ENCODE measurements at regions not wholly inside any gene's neighbourhood (a gene's known extent, or its start where the extent isn't known, plus 50 kb on each side); places are given as distances from the start of the nearest gene placed in this dataset.

DNA sequence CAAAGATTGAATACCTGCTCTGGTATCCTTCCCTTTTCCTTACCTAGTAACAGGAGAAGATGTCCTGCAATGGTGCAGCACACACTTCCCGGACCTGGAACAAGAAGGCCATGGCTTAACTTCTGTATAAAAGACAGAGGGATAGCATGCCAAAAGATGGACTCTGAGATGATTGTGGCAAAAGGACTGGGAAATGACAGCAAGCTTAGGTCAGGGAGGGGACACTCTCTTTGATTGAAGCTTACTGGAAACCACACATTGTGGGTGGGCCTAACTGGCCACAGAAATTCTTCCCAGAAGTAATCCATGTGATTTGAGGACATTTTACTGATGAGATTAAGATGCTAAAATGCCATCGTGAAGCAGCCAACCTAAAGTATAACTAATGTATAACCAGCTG, 71.0 kb upstream of the OTUD4 start:
- in situ Hi-C loops (cut with MboI; ENCODE audit: low sequenced_read_pairs in 4 of 4): no loop called here
- TF ChIP-seq, protein P1, sequence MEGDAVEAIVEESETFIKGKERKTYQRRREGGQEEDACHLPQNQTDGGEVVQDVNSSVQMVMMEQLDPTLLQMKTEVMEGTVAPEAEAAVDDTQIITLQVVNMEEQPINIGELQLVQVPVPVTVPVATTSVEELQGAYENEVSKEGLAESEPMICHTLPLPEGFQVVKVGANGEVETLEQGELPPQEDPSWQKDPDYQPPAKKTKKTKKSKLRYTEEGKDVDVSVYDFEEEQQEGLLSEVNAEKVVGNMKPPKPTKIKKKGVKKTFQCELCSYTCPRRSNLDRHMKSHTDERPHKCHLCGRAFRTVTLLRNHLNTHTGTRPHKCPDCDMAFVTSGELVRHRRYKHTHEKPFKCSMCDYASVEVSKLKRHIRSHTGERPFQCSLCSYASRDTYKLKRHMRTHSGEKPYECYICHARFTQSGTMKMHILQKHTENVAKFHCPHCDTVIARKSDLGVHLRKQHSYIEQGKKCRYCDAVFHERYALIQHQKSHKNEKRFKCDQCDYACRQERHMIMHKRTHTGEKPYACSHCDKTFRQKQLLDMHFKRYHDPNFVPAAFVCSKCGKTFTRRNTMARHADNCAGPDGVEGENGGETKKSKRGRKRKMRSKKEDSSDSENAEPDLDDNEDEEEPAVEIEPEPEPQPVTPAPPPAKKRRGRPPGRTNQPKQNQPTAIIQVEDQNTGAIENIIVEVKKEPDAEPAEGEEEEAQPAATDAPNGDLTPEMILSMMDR (IDR thresholded peaks at IDR 0.05 in 4 of 5, conservative IDR thresholded peaks at IDR 0.05 in 1 of 5): no peak
- TF ChIP-seq POLR2A (IDR thresholded peaks at IDR 0.05): no peak

DNA sequence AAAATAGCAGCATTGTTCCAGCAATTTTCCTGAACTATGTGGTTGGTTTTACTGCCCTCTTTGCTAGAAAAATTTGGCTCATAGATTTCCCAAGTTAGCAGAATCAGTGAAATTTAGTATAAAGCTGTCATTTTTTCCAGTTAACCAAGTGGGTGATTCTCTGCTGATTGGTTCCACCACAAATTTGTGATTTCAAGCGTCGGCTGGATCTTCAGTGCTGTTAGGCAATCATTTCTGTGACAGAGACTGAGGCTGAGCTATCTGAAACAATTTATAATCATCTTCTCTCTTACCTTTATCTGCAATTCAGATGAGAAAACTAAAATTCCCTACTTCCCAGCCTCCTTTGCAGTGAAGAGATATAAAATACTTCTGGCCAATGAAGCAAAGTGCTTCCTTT, 68.6 kb upstream of the OTUD4 start:
- TF ChIP-seq POLR2A (IDR thresholded peaks at IDR 0.05): no peak
- TF ChIP-seq, protein P1 (IDR thresholded peaks at IDR 0.05 in 4 of 5, conservative IDR thresholded peaks at IDR 0.05 in 1 of 5): no peak
- in situ Hi-C loops (cut with MboI; ENCODE audit: low sequenced_read_pairs in 4 of 4): loop anchor here in 1 of 4 donors (25.0 kb wide), 1 partner anchor 313 kb away; no protein-coding TSS in a partner anchor
- ATAC-seq: no peak

More for the DNA sequence above, 71.0 kb upstream of the OTUD4 start:
- DNase-seq: no peak
- H3K36me3 ChIP-seq: no peaks in the 10 kb centered on the region
- H3K27ac ChIP-seq: no peak overlapping the region
- no peaks in the 10 kb centered on the region for H3K9me3 ChIP-seq
- no peaks in the 10 kb centered on the region for H3K4me1 ChIP-seq
- no peak for ATAC-seq
- H3K4me3 ChIP-seq: no peak overlapping the region
- intact Hi-C loops (cut with DNase I; ENCODE audit: low total_unique reads): no loop called here
- H3K27me3 ChIP-seq: no peaks in the 10 kb centered on the region

DNA sequence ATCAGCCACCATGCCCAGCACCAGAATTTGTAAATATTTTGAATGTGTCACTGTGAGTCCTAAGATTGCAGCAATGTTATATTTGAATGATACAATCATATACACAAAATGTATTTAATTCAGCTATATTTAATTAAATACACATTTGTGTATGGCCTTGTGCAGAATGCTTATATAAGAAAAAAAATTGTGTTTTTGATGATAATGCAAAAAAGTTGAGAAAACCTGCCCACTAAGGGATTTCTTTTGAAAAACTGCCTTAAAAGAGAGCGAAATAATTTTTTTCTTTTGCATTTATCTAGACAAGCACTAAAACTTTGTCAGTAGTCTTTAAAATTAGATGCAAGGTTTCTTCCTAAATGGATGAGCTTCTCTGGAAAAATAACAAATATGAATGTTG, 68.1 kb upstream of the OTUD4 start:
- Histone ChIP-seq H3K4me1 (no peaks in the 10 kb centered on the region), H3K4me3 (no peak overlapping the region), H3K27ac (no peak overlapping the region), H3K36me3 (no peaks in the 10 kb centered on the region), H3K9me3 (no peaks in the 10 kb centered on the region), H3K27me3 (no peaks in the 10 kb centered on the region)
- intact Hi-C loops (cut with DNase I; ENCODE audit: low total_unique reads): no loop called here
- TF ChIP-seq, protein P1 (IDR thresholded peaks at IDR 0.05 in 4 of 5, conservative IDR thresholded peaks at IDR 0.05 in 1 of 5): no peak
- no peak for TF ChIP-seq POLR2A (IDR thresholded peaks at IDR 0.05)
- in situ Hi-C loops (cut with MboI; ENCODE audit: low sequenced_read_pairs in 4 of 4): loop anchor here in 1 of 4 donors (25.0 kb wide), 1 partner anchor 314 kb away; no protein-coding TSS in a partner anchor
- ATAC-seq (no peak), DNase-seq (no peak)

More for the DNA sequence above, 68.6 kb upstream of the OTUD4 start:
- H3K4me3 ChIP-seq: no peak overlapping the region
- H3K27me3 ChIP-seq: no peaks in the 10 kb centered on the region
- DNase-seq: no peak
- intact Hi-C loops (cut with DNase I; ENCODE audit: low total_unique reads): no loop called here
- H3K27ac ChIP-seq: no peak overlapping the region
- no peaks in the 10 kb centered on the region for H3K9me3 ChIP-seq
- no peaks in the 10 kb centered on the region for H3K36me3 ChIP-seq
- no peaks in the 10 kb centered on the region for H3K4me1 ChIP-seq

DNA sequence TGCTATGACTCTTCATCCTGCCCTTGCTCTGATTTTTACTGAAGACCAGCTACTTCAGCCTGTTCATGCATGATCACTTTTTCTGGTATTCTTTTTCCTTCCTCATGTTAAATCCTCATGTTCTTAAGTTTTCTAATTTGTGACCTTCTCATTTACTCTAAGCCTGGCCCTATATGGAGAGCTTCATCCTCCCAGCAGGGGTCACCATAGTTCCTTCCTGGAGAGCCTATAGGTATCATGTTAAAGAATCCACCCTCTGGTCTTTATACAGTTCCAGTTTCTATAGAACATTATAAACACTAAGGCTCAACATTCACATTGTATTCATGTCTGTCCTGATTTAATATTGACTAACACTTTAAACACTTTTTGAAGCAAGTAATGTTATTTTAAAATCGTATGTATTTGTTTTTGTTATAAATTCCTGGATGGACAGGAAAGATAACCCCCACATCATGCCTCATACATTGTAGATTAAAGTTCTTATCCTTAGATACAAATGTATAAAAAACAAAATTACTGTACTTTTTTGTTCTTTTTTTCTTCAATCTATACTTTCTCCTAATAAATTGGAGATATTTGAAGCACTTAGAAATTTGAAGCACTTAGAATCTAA, 53.8 kb upstream of the OTUD4 start:
- no peaks in the 10 kb centered on the region for H3K36me3 ChIP-seq
- no peaks in the 10 kb centered on the region for H3K9me3 ChIP-seq
- peak in 1 of 2 donors; percentile 16 for DNase-seq
- no peak overlapping the region for H3K27ac ChIP-seq
- peaks cover 3 to 5% of the 10 kb centered on the region in 2 donors for H3K4me1 ChIP-seq
- TF ChIP-seq, protein P1 (IDR thresholded peaks at IDR 0.05 in 4 of 5, conservative IDR thresholded peaks at IDR 0.05 in 1 of 5): peak; percentile 58 to 84 (median 66)
- no peak for TF ChIP-seq POLR2A (IDR thresholded peaks at IDR 0.05)
- H3K4me3 ChIP-seq: no peak overlapping the region
- in situ Hi-C loops (cut with MboI; ENCODE audit: low sequenced_read_pairs in 4 of 4): loop anchor here (10.0 to 25.0 kb wide), 3 partner anchors 321 to 371 kb away; no protein-coding TSS in a partner anchor
- ATAC-seq: peak; percentile 66 to 69
- no peaks in the 10 kb centered on the region for H3K27me3 ChIP-seq
- intact Hi-C loops (cut with DNase I; ENCODE audit: low total_unique reads): loop anchor here (1.0 to 2.0 kb wide), 2 partner anchors 324 to 379 kb away; no protein-coding TSS in a partner anchor

Measured in gastrocnemius medialis (tissue), 4 donors.